ENCODE measurements at regions not wholly inside any gene's neighbourhood (a gene's known extent, or its start where the extent isn't known, plus 50 kb on each side); places are given as distances from the start of the nearest gene placed in this dataset.

- TF ChIP-seq ZBTB46 (CRISPR knock-in tag; IDR thresholded peaks at IDR 0.05; ENCODE audit: borderline replicate concordance) = no peak
- TF ChIP-seq CEBPZ (IDR thresholded peaks at IDR 0.05; ENCODE audit: low read length) = no peak
- no peak for TF ChIP-seq SAFB2 (CRISPR knock-in tag; IDR thresholded peaks at IDR 0.05; ENCODE audit: borderline replicate concordance, low read depth)
- no peak for TF ChIP-seq RFX1 (IDR thresholded peaks at IDR 0.05)
- no peak for TF ChIP-seq NFE2 (CRISPR knock-in tag; IDR thresholded peaks at IDR 0.05)
- no peak for TF ChIP-seq ZNF605 (CRISPR knock-in tag; IDR thresholded peaks at IDR 0.05)
- TF ChIP-seq BRCA1 (CRISPR knock-in tag; IDR thresholded peaks at IDR 0.05) = no peak
- no peak for TF ChIP-seq CENPT (CRISPR knock-in tag; IDR thresholded peaks at IDR 0.05; ENCODE audit: low read depth)
- no peak for TF ChIP-seq ZNF430 (CRISPR knock-in tag; IDR thresholded peaks at IDR 0.05)
- no peak for TF ChIP-seq TEF (CRISPR knock-in tag; IDR thresholded peaks at IDR 0.05)
- TF ChIP-seq ZNF574 (CRISPR knock-in tag; IDR thresholded peaks at IDR 0.05) = no peak
- TF ChIP-seq TEAD3 (CRISPR knock-in tag; optimal IDR thresholded peaks at IDR 0.05; ENCODE audit: borderline replicate concordance) = no peak
- TF ChIP-seq ZKSCAN1 (IDR thresholded peaks at IDR 0.05; ENCODE audit: low read length) = no peak
- no peak for TF ChIP-seq KMT2B (CRISPR knock-in tag; IDR thresholded peaks at IDR 0.05)
- TF ChIP-seq PAWR (CRISPR knock-in tag; IDR thresholded peaks at IDR 0.05; ENCODE audit: borderline replicate concordance) = no peak
- no peak for TF ChIP-seq CCAR2 (optimal IDR thresholded peaks at IDR 0.05; ENCODE audit: low read depth, low read length)
- TF ChIP-seq BCLAF1 (IDR thresholded peaks at IDR 0.05) = no peak
- TF ChIP-seq ZNF276 (CRISPR knock-in tag; IDR thresholded peaks at IDR 0.05; ENCODE audit: low read depth) = no peak
Observed at GRCh38 chr1:234712891-234713305, 102.9 kb upstream of the IRF2BP2 start (continued).
